CD4-positive, alpha-beta T cell treated with Interleukin-17A for 1 hour (primary cell): ENCODE measurements at regions not wholly inside any gene's neighbourhood (a gene's known extent, or its start where the extent isn't known, plus 50 kb on each side); places are given as distances from the start of the nearest gene placed in this dataset.

Experiments
- DNase-seq: peaks from one replicate; pipeline ENCODE4 v3.0.0-alpha.2; 2020

DNA sequence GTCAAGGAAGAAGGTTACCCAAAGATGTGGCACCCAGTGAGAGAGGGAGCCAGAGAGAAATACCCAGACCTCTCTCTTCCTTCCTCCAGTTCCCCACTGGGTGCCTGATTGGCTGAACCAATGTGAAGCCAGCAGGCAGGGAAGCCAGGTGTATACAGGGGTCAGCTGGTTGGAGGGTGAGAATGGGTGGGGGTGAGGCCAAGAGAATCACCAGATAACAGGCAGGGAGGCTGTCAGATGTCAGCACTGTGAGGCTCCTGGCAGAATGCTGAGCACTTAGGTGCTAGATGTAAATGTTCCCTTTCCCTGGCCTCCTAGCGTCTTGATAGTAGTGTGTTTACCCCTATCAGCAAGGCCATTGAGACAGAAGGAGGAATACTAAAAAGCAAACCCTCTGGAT lies 104.0 kb upstream of the MGAT5 start:
- DNase-seq, result no peak

GRCh38 chr2:134150760-134151159 lies 103.1 kb upstream of the MGAT5 start:
- DNase-seq, result no peak

GRCh38 chr2:134152045-134153010 lies 101.5 kb upstream of the MGAT5 start:
- DNase-seq, result no peak

DNA sequence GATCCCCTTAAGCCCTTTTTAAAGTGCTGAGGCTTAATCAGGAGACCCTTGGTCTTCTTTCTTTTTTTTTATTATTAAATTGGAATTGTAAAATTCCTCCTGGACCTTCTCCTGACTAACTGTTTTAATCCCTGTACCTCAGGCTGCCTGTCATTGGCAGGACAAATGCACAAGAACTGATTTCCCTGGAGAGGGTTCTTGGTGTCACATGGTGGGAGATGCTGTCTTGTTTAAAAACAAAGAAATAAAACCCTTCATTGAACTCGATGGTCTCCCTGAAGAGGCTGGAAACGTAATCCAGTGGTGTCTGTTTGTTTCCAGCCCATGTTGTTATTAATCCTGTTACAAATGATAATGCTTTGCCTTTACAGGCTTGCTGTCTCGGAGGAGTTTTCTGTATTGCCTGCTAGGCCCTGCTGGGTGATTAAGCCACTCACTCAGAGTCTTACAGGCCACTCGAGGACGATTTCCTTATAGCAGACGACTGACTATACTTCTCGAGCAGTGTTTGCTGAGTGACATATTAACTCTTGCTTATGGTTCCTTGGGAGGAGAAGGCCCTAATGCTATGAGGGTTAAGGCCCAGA lies 100.5 kb upstream of the MGAT5 start:
- no peak for DNase-seq

DNA sequence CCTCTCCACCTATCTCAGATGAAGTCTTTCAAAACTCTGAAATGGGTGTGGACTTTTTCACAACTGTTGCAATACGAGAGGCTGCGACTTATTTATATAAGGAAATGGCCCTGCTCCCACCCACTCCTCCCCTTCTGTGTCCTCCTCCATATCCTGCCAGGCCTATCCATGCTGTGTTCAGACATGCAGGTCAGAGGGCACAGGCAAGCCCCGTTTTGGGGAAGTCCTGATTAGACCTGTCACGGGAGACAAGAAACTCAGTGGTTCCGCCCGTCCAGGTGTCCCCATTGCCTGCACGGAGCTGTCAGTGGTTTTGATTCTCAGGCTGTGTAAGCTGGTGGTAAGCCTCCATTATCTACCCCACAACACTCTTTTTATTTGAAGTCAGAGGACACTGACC lies 99.6 kb upstream of the MGAT5 start:
- no peak for DNase-seq

DNA sequence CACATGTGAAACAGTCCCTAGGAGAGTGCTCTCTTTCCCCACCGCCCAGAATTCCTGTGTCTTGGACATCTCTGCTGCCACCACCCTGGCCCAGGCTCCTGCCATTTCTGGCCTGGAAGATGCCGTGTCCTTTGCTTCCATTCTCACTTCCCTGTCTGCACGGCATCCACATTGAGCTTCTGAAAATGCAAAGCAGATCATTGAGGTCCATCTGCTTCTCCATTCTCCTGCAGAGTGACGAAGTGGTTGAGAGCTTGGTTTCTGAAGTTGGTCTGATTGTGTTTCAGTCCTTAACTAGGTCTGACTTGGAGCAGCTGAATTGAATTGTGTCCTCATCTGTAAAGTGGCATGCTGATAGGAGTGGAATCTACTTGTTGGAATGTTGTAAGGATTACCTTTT lies 98.7 kb upstream of the MGAT5 start:
- DNase-seq, result no peak

DNA sequence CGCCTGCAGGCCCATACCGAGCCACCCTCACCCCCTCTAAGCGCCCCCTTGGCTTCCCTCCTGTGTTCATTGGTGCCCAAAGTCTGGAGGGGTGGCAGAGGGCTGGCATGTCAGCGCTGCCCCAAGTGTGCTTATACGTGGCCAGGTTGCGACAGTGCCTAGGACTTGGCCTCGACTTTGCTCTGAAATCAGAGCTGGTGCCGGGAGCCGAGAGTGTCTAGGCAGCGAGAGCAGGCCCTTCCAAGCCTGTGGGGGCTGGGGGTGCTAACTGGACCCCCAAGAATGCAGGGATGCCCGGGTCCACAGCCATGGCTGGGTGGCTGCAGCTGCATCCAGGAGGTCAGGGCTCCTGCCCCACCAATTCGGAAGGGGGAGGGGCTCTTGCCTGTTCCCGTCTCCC lies 95.6 kb upstream of the MGAT5 start:
- no peak for DNase-seq

DNA sequence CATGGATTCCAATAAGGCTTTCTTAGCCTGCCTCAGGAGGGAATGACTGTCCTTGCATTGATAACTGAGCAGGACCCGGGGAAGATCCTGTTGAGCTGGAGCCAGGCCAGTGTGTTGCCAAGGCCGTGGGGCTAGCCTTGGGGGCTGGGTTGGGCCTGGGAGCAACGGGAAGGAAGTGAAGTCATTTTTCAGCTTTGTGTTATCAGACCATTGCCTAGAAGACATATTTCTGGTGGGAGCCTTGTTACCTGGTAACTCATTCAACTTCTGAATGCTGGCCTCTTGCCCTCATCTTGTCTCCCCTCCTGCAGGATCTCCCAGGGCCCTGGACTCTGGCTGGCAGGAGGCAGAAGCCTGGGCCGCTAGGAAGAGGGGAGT lies 92.7 kb upstream of the MGAT5 start:
- DNase-seq, result no peak

DNA sequence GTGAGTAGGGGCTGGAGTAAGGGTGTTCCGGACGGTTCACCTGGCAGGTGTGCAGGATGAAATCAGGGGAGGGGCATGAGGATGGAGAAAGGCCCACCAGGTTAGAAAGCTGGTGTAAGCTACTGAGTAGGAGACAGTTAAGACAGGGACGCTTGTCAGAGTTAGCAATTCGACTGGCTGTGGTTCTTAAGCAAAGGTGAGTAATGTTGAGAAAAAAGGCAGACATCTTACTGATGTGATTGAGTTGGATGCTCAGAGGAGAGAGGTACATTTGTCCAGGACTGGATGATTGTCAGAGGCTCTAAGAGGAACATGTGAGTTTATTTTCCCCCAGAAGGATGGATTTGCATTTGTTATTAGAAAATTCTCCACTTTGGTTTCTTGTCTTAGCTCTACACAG lies 90.5 kb upstream of the MGAT5 start:
- DNase-seq, result no peak

DNA sequence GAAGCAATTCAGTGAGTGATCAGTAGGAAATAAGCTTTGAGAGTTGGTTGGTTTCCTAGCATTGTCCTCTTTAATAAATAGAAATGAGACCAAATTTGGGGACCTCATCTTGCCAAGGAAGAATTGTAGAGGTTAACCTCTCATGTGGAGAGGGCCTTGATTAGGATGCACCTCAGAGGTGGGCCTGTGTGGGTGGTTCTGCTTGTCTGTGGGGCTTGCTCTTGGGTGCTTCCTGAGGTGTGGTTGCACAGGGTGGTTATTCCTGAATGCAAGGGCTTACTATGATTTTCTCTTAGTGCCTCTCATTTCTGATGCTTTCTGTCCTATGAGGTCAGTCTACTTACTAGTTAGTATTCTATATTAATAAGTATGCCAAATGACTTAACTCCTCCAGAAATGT lies 89.6 kb upstream of the MGAT5 start:
- no peak for DNase-seq

DNA sequence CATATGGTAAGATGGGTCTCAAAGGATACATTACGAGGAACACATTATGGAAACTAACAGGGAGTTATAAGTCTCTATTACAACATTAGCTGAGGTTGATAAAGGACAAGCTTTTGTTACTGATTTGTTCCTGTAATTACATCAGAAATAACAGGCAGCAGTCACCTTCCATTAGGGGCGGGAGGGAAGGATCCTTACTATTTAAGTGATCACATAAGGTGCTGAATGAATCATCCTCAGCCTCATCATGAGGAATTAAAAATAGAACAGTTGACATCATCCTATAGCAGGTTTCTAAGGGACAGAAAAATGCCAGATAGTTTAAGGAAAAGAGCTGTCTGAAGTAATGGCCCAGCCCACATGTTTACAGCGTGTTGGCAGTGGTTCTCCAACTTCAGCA lies 86.9 kb upstream of the MGAT5 start:
- DNase-seq, result no peak

DNA sequence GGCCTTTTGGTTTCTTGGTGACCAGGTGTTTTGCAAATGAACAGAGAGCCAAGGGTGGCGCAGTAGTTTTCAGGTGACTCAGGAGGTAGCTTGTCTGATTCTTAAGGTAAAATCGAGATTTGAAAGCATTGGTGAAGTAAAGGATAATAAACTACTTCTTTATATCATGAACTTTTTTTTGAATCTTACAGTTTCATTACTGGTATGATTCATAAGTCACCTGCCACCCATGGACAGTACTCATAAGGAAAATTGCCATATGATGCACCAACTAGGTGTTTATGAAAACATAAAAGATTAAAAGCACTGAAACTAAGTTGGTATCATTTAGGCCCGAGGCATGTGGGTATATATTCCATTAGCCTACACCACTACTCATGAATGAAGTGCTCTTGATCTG lies 84.1 kb upstream of the MGAT5 start:
- no peak for DNase-seq

- DNase-seq, result no peak
These were observed 83.6 kb upstream of the MGAT5 start for GRCh38 chr2:134170294-134170693.

DNA sequence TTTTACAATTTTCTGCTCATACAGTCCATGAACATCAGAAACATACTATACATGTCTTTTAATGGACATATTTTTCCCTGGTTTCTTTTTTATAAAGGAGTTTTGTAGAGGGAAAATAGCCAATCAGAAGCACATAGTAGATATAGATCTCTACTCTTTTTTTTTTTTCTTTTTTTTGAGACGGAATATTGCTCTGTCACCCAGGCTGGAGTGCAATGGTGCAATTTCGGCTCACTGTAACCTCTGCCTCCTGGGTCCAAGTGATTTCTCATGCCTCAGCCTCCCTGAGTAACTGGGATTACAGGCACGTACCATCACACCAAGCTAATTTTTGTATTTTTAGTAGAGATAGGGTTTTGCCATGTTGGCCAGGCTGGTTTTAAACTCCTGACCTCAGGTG lies 83.2 kb upstream of the MGAT5 start:
- no peak for DNase-seq

DNA sequence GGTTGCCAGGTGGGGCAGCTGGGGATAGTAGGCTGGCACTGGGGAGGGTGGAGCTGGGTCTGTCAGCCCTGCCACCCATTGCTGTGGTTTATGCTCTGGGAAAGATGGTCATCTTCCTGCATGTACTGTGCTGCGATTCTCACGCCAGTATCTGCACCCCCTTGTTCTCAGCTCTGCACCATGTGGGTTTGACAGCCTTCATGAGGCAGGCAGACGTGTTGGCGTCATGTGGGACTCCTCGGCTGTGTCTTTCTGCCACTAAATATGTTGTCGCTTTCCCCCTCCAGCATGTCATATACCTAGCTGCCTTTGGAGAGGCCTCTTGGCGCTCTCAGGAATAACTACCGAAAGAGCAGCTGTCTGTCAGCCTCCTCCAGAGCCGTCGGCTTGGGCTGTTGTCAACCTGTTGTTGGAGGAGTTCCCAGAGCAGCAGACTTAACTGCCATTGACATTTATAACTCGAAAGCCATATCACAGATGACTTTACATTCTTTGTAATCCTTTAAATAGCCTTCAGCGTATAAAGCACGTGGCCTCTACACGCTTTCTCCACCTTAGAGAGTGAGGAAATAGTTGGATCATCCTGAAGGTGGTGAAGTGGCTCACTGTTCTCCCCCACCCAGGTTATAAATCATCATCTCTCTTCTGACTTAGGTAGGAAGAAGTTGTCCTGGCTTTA lies 80.4 kb upstream of the MGAT5 start:
- DNase-seq, result no peak

- DNase-seq, result no peak
These were observed 79.2 kb upstream of the MGAT5 start for GRCh38 chr2:134174711-134175110.

DNA sequence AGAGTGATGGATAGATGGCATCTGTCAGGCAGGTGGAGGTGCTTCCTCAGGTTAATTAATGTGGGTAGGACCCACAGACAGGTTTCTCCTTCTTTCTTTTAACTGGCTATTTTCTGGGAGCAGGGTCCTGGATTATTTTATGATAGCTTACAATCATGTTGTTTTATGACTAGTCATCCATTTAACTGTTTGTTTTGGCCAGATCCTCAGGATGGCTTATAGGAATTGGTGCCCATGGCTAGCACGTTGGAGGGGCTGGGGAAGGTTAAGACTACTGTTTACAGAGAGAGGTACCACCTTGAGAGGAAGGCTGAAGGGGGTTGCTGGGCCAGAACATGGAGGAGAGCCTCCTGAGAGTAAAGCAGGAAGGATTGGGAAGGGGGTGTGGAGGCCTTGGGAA lies 78.0 kb upstream of the MGAT5 start:
- DNase-seq, result no peak

- DNase-seq, result no peak
These were observed 76.4 kb upstream of the MGAT5 start for GRCh38 chr2:134177351-134177931.

GRCh38 chr2:134178138-134178877 lies 75.6 kb upstream of the MGAT5 start:
- DNase-seq, result peak; percentile 27

DNA sequence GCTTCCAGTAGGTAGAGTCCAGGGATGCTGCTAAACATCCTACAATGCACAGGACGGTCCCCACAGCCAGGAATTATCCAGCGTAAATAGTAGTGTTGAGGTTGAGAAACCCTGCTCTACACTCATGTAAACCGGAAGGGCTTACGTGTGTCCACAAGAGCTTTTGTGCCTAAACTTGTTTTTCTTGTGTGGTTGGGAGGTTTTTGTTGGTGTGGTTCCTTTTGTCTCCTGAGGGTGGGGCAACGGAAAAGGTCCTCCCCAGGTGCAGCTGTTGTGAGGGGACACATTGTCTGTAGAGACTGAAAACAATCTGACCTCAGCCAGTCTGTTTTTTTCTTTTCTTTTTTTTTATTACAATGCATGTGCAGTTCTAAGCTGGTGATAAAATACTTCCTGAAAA lies 72.7 kb upstream of the MGAT5 start:
- peak; percentile 80 for DNase-seq

DNA sequence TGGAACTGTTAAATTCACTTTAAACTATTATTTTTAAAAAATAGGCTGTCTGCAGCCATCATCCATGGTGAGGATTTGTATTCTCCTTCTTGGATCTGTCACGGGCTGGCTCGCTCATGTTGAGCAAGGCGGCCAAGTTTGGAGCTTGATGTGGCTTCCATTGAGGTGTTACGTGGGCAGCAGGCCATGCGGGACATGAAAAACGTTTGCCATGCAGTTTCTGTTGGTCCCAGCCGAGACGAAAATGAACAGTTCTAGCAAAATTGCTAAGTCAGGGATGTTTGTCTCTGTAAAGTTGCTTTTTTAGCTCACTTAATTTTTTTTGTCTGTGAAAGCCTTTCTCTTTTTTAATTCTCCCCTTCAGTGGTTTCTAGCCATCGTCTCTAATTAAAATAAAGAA lies 70.2 kb upstream of the MGAT5 start:
- DNase-seq, result no peak

DNA sequence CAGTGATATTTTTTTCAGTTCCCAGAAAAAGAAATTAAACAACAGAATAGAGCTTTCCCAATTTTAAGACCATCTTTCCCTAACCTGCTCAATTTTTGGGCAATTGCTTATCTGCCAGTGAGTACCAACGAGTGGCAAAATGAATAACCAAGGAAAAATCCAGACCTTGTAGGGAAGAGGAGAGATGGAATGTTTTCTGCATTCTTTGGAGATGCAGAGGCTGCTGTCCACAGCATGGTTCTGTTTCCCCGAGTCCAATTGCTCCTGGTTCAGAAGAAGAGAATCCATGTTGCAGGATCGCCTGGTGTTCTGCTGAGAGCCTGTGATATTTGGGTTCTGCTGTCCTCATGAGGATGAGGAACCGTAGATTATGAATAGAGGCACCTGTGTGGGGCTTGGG lies 68.2 kb upstream of the MGAT5 start:
- DNase-seq, result no peak
